MM.1S (cell line): ENCODE measurements at regions not wholly inside any gene's neighbourhood (a gene's known extent, or its start where the extent isn't known, plus 50 kb on each side); places are given as distances from the start of the nearest gene placed in this dataset.

ENCODE experiments used
- CTCF ChIP-seq: fragments of 300-600 bp; sonication (generic); IDR thresholded peaks from 2 replicates; pipeline ENCODE4 v1.5.1; 2016; ENCODE audit warnings: antibody characterized with exemption, low read length, mixed read lengths
- EZH2 ChIP-seq: fragments of 300-600 bp; sonication (generic); optimal IDR thresholded peaks from 2 replicates; pipeline ENCODE3; 2017; ENCODE audit warnings: low read depth, mild to moderate bottlenecking, antibody characterized with exemption, low read length, mixed read lengths

GRCh38 chr5:133780619-133781280 lies 168.4 kb upstream of the FSTL4 start:
- TF ChIP-seq CTCF, result no peak
- no peak for TF ChIP-seq EZH2
